ENCODE measurements at regions not wholly inside any gene's neighbourhood (a gene's known extent, or its start where the extent isn't known, plus 50 kb on each side); places are given as distances from the start of the nearest gene placed in this dataset.

DNA sequence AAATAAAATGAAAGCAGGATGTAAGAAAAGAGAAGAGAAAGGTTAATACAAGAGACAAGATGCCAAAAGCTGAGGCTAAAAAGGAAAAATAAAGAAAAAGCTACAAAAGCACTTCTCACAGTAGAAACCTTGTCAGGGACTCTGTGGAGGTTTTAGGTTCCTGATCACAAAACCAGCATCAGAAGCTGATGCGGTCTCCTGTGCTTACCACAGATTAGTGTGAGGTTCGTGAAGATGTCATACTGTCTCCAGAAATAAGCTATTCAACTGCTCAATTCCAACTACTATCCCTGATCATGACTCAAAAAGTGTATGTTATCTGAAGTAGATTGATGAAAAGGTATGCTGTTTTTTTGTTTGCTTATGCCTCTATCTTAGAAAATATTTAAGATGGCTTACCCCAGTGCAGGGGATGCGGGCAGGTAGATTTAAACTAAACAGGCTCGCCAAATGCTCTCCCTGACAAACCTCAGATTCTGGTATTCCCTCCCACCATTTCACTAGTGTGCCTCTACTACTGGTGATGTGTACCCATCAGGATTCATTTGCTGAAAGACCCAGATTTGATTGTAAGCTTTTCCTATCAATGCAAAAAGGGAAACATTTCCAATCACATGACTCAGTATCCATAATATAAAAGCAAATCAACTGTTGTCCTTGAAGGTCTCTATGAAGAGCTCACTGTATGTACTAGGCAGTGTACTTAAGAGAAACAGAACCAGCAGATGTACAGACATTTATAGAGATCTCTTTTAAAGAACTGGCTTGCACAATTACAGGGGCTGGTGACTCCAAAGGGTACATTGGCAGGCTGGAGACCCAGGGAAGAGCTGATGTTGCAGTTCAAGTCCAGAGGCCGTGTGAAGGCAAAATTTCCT lies 169.5 kb upstream of the FOXN3 start:
- ATAC-seq (ENCODE audit: low FRiP score): no peak
- TF ChIP-seq, protein P1, sequence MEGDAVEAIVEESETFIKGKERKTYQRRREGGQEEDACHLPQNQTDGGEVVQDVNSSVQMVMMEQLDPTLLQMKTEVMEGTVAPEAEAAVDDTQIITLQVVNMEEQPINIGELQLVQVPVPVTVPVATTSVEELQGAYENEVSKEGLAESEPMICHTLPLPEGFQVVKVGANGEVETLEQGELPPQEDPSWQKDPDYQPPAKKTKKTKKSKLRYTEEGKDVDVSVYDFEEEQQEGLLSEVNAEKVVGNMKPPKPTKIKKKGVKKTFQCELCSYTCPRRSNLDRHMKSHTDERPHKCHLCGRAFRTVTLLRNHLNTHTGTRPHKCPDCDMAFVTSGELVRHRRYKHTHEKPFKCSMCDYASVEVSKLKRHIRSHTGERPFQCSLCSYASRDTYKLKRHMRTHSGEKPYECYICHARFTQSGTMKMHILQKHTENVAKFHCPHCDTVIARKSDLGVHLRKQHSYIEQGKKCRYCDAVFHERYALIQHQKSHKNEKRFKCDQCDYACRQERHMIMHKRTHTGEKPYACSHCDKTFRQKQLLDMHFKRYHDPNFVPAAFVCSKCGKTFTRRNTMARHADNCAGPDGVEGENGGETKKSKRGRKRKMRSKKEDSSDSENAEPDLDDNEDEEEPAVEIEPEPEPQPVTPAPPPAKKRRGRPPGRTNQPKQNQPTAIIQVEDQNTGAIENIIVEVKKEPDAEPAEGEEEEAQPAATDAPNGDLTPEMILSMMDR (IDR thresholded peaks at IDR 0.05): no peak
- DNase-seq (ENCODE audit: low spot score): no peak

DNA sequence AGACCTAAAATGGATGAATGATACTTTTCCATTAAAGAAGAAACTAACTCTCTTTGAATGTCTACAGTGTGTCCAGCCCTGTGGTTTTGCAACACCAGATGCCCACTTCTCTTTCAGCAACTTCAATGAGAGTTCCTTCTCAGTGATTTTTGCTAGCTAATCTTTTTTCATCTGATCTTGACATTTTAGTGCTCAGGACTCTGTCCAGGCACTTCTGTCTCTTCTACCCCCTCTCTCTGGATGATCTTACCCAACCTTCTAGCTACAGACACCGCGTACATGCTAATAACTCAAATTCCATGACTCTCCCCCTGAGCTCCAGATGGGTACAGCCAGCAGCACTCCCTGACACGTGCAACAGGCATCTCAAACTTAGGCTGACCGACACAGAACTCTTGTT lies 161.1 kb upstream of the FOXN3 start:
- TF ChIP-seq, protein P1 (IDR thresholded peaks at IDR 0.05): no peak
- no peak for DNase-seq (ENCODE audit: low spot score)
- ATAC-seq (ENCODE audit: low FRiP score): no peak

DNA sequence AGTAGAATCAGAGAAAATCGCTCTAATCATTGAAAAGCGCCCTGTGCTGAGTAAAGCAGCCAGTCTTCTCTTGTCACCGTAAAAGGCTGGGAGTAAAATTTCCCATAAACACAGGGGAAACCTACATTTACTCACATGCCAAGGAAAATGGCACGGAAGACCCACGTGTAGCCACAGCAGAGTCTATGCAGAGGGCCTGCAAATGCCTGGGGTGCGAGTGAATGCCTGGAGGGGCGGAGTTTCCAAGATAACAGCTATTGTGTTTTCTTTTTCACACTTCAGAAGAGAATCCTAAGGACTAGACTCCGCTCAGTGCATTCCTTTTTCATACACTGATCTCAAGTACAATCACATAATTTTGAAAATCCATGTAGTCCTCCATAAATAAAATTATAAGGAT lies 159.9 kb upstream of the FOXN3 start:
- TF ChIP-seq, protein P1 (IDR thresholded peaks at IDR 0.05): no peak
- DNase-seq (ENCODE audit: low spot score) (no peak), ATAC-seq (ENCODE audit: low FRiP score) (no peak)

DNA sequence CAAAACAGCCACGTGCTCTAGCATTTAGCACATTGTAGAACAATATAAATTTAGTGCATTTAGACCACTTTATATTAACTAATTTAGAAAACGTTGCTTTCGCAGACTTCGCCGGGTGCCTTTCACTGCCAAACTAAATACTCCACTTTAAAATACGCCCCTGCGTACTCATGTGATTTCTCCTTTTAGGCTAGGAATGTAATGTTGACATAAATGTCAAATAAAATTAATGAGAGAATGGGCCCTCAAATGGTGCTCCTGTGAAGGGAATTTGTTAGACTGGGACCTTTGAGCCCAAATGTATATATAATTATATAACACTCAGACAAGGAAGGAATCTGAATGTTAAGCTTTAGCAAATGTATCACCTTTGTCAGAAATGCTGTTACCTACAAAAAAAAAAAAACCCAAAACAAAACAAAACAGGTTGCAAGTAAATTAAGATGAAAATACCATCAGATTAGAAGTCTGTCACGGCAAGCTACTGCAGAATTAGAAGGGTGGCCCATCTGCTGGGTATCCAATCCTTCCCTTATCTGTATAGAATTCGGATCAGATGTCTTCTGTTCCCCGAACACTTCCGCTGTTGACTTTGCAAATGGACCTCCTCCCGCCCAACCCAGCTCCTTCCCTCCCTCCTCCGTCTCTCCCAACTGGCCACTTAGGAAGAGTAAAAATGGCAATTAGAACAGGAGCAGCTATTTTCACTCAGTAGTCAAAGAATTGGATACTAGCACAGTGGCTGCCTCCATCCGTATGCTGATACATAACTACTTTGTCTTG lies 159.3 kb upstream of the FOXN3 start:
- TF ChIP-seq, protein P1 (IDR thresholded peaks at IDR 0.05): no peak
- ATAC-seq (ENCODE audit: low FRiP score) (no peak), DNase-seq (ENCODE audit: low spot score) (no peak)

DNA sequence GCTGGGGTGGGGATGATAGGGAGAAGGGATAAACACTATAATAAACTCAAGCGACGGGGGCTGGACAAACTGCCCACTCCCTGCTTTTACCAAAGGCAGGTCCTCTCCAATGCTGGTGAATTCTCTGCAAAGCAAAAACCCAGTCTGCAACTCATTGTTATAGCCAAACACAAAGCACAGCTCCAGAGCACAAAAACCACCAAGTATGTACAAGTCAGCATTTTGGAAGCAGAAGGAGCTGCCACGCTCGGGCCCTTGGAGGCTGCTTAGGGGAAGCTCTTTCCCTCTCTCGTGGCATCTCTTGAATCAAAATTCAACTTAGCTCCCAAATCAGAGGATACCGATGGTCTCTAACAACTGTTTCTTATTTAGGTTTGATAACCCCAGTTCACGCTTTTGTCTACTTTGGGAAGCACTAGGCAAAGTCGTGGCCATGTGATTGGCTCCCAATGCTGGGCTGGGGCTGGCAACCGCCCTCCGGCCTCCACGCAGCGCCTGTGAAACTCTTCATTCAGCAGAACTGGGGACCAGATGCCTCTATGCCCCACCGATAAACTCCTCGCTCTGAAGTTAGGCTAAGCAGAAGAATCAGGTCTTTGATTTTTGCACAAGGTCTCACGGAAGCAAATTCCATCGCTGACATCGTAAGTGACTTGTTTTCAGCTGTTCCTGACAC lies 158.5 kb upstream of the FOXN3 start:
- ATAC-seq (ENCODE audit: low FRiP score) (no peak), DNase-seq (ENCODE audit: low spot score) (no peak)
- TF ChIP-seq, protein P1 (IDR thresholded peaks at IDR 0.05): no peak

DNA sequence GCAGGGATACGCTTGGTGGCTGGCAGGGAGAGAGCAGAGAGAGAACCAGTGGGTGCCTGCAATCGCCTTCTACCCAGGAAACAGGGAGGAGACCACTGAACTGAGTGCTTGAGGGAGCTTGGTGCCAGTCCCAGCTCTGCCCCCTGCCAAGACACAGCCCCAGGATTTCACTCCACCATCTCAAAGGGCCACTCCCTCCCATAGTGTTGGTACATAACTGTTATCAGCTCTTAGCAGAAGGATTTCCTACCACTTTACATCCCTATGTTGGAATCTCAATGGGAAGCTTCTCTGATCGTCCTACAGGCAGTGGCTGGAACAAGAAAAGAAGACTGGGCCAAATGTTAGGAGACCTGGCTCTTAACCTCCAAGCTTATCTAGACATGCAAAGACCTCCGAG lies 157.4 kb upstream of the FOXN3 start:
- no peak for DNase-seq (ENCODE audit: low spot score)
- ATAC-seq (ENCODE audit: low FRiP score): no peak
- TF ChIP-seq, protein P1 (IDR thresholded peaks at IDR 0.05): no peak
